ENCODE measurements at regions not wholly inside any gene's neighbourhood (a gene's known extent, or its start where the extent isn't known, plus 50 kb on each side); places are given as distances from the start of the nearest gene placed in this dataset.

DNA sequence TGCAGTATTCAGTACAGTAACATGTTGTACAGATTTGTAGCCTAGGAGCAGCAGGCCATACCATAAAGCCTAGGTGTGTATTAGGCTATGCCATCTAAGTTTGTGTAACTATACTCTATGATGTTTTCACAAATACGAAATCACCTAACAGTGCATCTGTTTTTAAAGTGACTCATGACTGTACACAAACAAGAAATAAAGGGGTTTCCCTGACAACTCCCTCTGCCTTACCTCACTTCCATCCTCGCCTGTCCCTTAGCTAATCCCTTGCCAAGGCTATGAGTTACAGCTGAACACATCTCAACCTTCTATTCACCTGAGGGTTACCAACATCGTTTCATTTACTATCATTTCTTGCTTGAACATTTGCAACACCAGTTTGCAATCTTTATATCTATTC, 78.6 kb upstream of the RPRM start:
- 62 to 65% methylated on average over 3 of the region's 3 CpGs for WGBS, 2 donors
- Histone ChIP-seq H3K9me3 (ENCODE audit: control insufficient read depth, low read length) (no peaks in the 10 kb centered on the region), H3K27me3 (ENCODE audit: control insufficient read depth in 1 of 2, insufficient read depth in 2 of 2, low read length in 1 of 2) (peaks cover 0 to 2% of the 10 kb centered on the region in 2 donors), H3K4me1 (ENCODE audit: control insufficient read depth in 1 of 2, insufficient read depth in 2 of 2, low read length in 2 of 2) (no peaks in the 10 kb centered on the region), H3K36me3 (ENCODE audit: control insufficient read depth in 1 of 2, insufficient read depth in 2 of 2, low read length in 1 of 2) (no peaks in the 10 kb centered on the region), H3K27ac (ENCODE audit: low read depth in 1 of 2, low read length in 2 of 2) (no peak overlapping the region), H3K4me3 (ENCODE audit: low read length in 2 of 2) (no peak overlapping the region)
- intact Hi-C loops (cut with DNase I), result no loop called here
- DNase-seq (no peak), ATAC-seq (ENCODE audit: low FRiP score) (no peak)

DNA sequence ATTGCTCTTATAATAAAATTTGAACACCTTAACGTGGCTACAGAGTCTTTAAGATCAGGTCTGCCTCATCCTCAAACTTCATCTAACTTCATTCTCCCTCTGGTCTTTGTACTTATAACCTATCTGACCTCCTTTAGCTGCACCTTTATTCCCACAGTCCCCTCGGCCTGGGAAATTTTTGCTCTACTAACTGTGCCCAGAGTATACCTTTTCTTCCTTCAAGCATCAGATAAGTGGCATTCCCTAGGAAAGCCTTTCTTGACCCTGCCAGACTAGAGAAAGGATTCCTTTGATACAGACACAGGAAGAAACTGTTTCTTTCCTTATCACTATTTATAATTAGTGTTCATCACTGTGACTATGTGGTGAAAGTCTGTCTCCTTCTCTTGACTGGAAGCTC, 79.2 kb upstream of the RPRM start:
- intact Hi-C loops (cut with DNase I), result no loop called here

DNA sequence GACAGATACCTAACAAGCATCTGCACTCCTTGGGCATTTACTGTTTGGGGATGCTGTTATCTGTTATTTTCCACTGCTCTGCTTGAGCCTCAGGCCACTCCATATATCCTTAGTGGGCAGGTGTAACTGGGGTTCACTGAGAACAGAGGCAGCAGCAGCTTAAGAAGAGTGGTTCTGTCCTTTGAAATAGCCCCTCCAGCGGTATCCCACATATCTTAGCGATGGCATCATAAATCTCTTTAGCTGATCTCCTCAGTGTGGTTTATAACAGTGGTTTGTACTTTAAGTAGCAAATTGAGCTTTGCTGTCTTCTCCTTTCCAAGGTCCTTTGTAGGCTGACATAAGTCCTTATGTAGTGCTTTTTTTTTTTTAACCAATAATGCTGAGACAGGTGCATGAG, 79.7 kb upstream of the RPRM start:
- ATAC-seq (ENCODE audit: low FRiP score) (no peak), DNase-seq (no peak)
- Histone ChIP-seq H3K27me3 (ENCODE audit: control insufficient read depth in 1 of 2, insufficient read depth in 2 of 2, low read length in 1 of 2) (no peaks in the 10 kb centered on the region), H3K4me1 (ENCODE audit: control insufficient read depth in 1 of 2, insufficient read depth in 2 of 2, low read length in 2 of 2) (no peaks in the 10 kb centered on the region), H3K9me3 (ENCODE audit: control insufficient read depth, low read length) (no peaks in the 10 kb centered on the region), H3K4me3 (ENCODE audit: low read length in 2 of 2) (no peak overlapping the region), H3K36me3 (ENCODE audit: control insufficient read depth in 1 of 2, insufficient read depth in 2 of 2, low read length in 1 of 2) (no peaks in the 10 kb centered on the region), H3K27ac (ENCODE audit: low read depth in 1 of 2, low read length in 2 of 2) (no peak overlapping the region)
- intact Hi-C loops (cut with DNase I), result no loop called here
- 87 to 90% methylated on average over 2 of the region's 2 CpGs for WGBS, 2 donors

More for the DNA sequence above, 79.2 kb upstream of the RPRM start:
- Histone ChIP-seq H3K4me1 (ENCODE audit: control insufficient read depth in 1 of 2, insufficient read depth in 2 of 2, low read length in 2 of 2) (no peaks in the 10 kb centered on the region), H3K36me3 (ENCODE audit: control insufficient read depth in 1 of 2, insufficient read depth in 2 of 2, low read length in 1 of 2) (no peaks in the 10 kb centered on the region), H3K27ac (ENCODE audit: low read depth in 1 of 2, low read length in 2 of 2) (no peak overlapping the region), H3K27me3 (ENCODE audit: control insufficient read depth in 1 of 2, insufficient read depth in 2 of 2, low read length in 1 of 2) (peaks cover 0 to 2% of the 10 kb centered on the region in 2 donors), H3K9me3 (ENCODE audit: control insufficient read depth, low read length) (no peaks in the 10 kb centered on the region), H3K4me3 (ENCODE audit: low read length in 2 of 2) (no peak overlapping the region)
- ATAC-seq (ENCODE audit: low FRiP score) (no peak), DNase-seq (no peak)
- 57 to 62% methylated on average over 2 of the region's 2 CpGs for WGBS, 2 donors

DNA sequence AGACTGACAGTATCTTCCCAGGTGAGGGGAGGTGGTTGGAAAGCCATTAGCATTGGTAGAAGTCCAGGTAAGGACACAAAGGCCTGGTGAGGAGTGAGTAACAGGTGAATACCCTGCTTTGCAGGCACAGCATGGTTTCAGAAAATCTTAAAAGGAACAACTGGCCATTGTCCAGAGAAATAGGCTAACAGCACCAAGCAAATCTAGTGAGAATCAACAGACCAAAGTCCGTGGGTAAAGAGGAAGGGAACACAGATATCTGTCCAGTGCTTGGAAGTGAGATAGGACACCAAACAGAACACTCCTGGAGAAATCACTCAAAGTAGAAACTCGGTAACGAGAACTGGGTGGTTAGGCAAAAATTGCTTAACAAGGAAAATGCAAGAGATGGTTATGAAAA, 88.8 kb upstream of the RPRM start:
- no peaks in the 10 kb centered on the region for H3K36me3 ChIP-seq (ENCODE audit: control insufficient read depth in 1 of 2, insufficient read depth in 2 of 2, low read length in 1 of 2)
- H3K27me3 ChIP-seq (ENCODE audit: control insufficient read depth in 1 of 2, insufficient read depth in 2 of 2, low read length in 1 of 2), result no peaks in the 10 kb centered on the region
- DNase-seq (no peak), ATAC-seq (ENCODE audit: low FRiP score) (no peak)
- H3K27ac ChIP-seq (ENCODE audit: low read depth in 1 of 2, low read length in 2 of 2), result no peak overlapping the region
- intact Hi-C loops (cut with DNase I), result no loop called here
- H3K9me3 ChIP-seq (ENCODE audit: control insufficient read depth, low read length), result no peaks in the 10 kb centered on the region
- H3K4me1 ChIP-seq (ENCODE audit: control insufficient read depth in 1 of 2, insufficient read depth in 2 of 2, low read length in 2 of 2), result no peaks in the 10 kb centered on the region
- WGBS, 2 donors, result 71 to 72% methylated on average over 3 of the region's 3 CpGs
- H3K4me3 ChIP-seq (ENCODE audit: low read length in 2 of 2), result no peak overlapping the region

DNA sequence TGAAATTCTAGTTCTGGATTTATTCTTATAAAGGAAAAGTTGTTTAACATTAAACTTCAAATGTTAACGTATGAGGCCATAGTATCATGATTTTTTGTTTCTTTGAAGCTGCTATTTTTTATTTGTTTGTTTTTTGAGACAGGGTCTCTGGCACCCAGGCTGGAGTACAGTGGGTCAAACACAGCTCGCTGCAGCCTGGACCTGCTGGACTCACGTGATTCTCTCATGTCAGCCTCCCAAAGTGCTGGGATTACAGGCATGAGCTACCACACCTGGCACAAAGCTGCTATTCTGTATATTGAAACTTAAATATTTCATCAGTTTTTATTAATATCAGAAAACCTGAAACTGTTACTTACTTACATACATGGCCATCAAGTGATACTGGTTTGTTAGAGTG, 89.5 kb upstream of the RPRM start:
- Histone ChIP-seq H3K9me3 (ENCODE audit: control insufficient read depth, low read length) (no peaks in the 10 kb centered on the region), H3K27ac (ENCODE audit: low read depth in 1 of 2, low read length in 2 of 2) (no peak overlapping the region), H3K4me3 (ENCODE audit: low read length in 2 of 2) (no peak overlapping the region), H3K36me3 (ENCODE audit: control insufficient read depth in 1 of 2, insufficient read depth in 2 of 2, low read length in 1 of 2) (no peaks in the 10 kb centered on the region), H3K27me3 (ENCODE audit: control insufficient read depth in 1 of 2, insufficient read depth in 2 of 2, low read length in 1 of 2) (no peaks in the 10 kb centered on the region), H3K4me1 (ENCODE audit: control insufficient read depth in 1 of 2, insufficient read depth in 2 of 2, low read length in 2 of 2) (no peaks in the 10 kb centered on the region)
- intact Hi-C loops (cut with DNase I), result no loop called here
- 71 to 74% methylated on average over 3 of the region's 3 CpGs for WGBS, 2 donors
- ATAC-seq (ENCODE audit: low FRiP score) (no peak), DNase-seq (no peak)

DNA sequence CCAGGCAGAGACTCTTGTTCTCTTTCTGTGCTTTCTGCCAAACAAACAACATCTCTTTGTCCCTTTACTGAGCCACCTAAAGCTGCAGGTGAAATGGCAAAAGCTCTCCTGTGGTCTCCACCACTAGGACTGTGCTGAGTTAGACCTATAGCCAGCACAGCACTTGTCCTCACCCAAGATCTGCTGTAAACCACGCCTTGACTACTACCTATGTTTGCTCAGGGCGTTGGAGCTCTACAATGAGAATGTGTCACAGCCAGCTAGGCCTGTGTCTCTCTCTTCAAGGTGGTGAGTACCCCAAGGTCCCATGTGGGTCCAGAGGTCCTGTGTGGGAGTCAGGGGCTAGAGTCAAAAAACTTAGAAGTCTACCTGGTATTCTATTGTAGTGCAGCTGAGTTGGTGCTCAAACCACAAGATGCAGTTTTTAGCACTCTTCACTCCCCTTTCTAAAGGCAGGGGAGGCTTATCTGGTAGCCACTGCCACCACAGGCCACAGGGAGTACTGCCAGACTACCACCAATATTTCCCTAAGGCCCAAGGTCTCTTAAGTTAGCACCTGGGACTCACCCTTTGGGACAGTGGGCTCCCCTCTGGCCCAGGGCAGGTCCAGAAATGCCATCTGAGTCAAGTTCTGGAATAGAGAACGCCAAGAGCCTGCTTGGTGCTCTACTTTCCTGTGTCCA, 96.8 kb upstream of the RPRM start:
- H3K9me3 ChIP-seq (ENCODE audit: control insufficient read depth, low read length), result no peaks in the 10 kb centered on the region
- no peaks in the 10 kb centered on the region for H3K27me3 ChIP-seq (ENCODE audit: control insufficient read depth in 1 of 2, insufficient read depth in 2 of 2, low read length in 1 of 2)
- DNase-seq (no peak), ATAC-seq (ENCODE audit: low FRiP score) (no peak)
- H3K4me1 ChIP-seq (ENCODE audit: control insufficient read depth in 1 of 2, insufficient read depth in 2 of 2, low read length in 2 of 2), result no peaks in the 10 kb centered on the region
- H3K36me3 ChIP-seq (ENCODE audit: control insufficient read depth in 1 of 2, insufficient read depth in 2 of 2, low read length in 1 of 2), result no peaks in the 10 kb centered on the region
- intact Hi-C loops (cut with DNase I), result no loop called here
- WGBS, 2 donors, result 69% methylated on average over 3 of the region's 3 CpGs
- H3K4me3 ChIP-seq (ENCODE audit: low read length in 2 of 2), result no peak overlapping the region
- H3K27ac ChIP-seq (ENCODE audit: low read depth in 1 of 2, low read length in 2 of 2), result no peak overlapping the region

GRCh38 chr2:153584244-153584643, 105.7 kb upstream of the RPRM start:
- intact Hi-C loops (cut with DNase I), result no loop called here
- Histone ChIP-seq H3K27me3 (ENCODE audit: control insufficient read depth in 1 of 2, insufficient read depth in 2 of 2, low read length in 1 of 2) (no peaks in the 10 kb centered on the region), H3K27ac (ENCODE audit: low read depth in 1 of 2, low read length in 2 of 2) (no peak overlapping the region), H3K4me1 (ENCODE audit: control insufficient read depth in 1 of 2, insufficient read depth in 2 of 2, low read length in 2 of 2) (no peaks in the 10 kb centered on the region), H3K4me3 (ENCODE audit: low read length in 2 of 2) (no peak overlapping the region), H3K9me3 (ENCODE audit: control insufficient read depth, low read length) (peaks cover 3% of the 10 kb centered on the region), H3K36me3 (ENCODE audit: control insufficient read depth in 1 of 2, insufficient read depth in 2 of 2, low read length in 1 of 2) (no peaks in the 10 kb centered on the region)
- ATAC-seq (ENCODE audit: low FRiP score) (no peak), DNase-seq (no peak)
- 55 to 64% methylated on average over 2 of the region's 2 CpGs for WGBS, 2 donors

GRCh38 chr2:153588408-153588807, 109.8 kb upstream of the RPRM start:
- no peaks in the 10 kb centered on the region for H3K4me1 ChIP-seq (ENCODE audit: control insufficient read depth in 1 of 2, insufficient read depth in 2 of 2, low read length in 2 of 2)
- DNase-seq (no peak), ATAC-seq (ENCODE audit: low FRiP score) (no peak)
- peaks cover 3% of the 10 kb centered on the region for H3K9me3 ChIP-seq (ENCODE audit: control insufficient read depth, low read length)
- H3K36me3 ChIP-seq (ENCODE audit: control insufficient read depth in 1 of 2, insufficient read depth in 2 of 2, low read length in 1 of 2), result no peaks in the 10 kb centered on the region
- no peaks in the 10 kb centered on the region for H3K27me3 ChIP-seq (ENCODE audit: control insufficient read depth in 1 of 2, insufficient read depth in 2 of 2, low read length in 1 of 2)
- H3K4me3 ChIP-seq (ENCODE audit: low read length in 2 of 2), result no peak overlapping the region
- H3K27ac ChIP-seq (ENCODE audit: low read depth in 1 of 2, low read length in 2 of 2), result no peak overlapping the region
- intact Hi-C loops (cut with DNase I), result no loop called here

DNA sequence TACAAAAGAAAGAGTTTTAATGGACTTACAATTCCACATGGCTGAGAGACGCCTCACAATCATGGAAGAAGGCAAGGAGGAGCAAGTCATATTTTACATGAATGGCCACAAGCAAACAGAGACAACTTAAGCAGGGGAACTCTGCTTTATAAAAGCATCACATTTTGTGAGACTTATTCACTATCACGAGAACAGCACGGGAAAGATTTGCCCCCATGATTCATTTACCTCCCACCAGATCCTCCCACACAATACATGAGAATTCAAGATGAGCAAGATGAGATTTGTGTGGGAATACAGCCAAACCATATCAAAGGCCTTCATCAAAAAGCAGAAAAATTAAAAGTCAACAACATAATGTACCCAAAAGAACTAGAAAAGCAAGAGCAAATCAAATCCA, 111.0 kb upstream of the RPRM start:
- WGBS, 2 donors, result 74 to 87% methylated on average over 3 of the region's 3 CpGs
- Histone ChIP-seq H3K36me3 (ENCODE audit: control insufficient read depth in 1 of 2, insufficient read depth in 2 of 2, low read length in 1 of 2) (no peaks in the 10 kb centered on the region), H3K4me1 (ENCODE audit: control insufficient read depth in 1 of 2, insufficient read depth in 2 of 2, low read length in 2 of 2) (no peaks in the 10 kb centered on the region), H3K27me3 (ENCODE audit: control insufficient read depth in 1 of 2, insufficient read depth in 2 of 2, low read length in 1 of 2) (no peaks in the 10 kb centered on the region), H3K9me3 (ENCODE audit: control insufficient read depth, low read length) (peaks cover 3% of the 10 kb centered on the region), H3K4me3 (ENCODE audit: low read length in 2 of 2) (no peak overlapping the region), H3K27ac (ENCODE audit: low read depth in 1 of 2, low read length in 2 of 2) (no peak overlapping the region)
- ATAC-seq (ENCODE audit: low FRiP score) (no peak), DNase-seq (no peak)
- intact Hi-C loops (cut with DNase I), result no loop called here
